IPS-18a (cell line): ENCODE measurements at regions not wholly inside any gene's neighbourhood (a gene's known extent, or its start where the extent isn't known, plus 50 kb on each side); places are given as distances from the start of the nearest gene placed in this dataset.
"Not testable (repeated sequence)": the region's sequence is repeated elsewhere in the genome, so short reads cannot be mapped to it uniquely, and the experiment has no call there.

Source experiments
- H3K27ac ChIP-seq: one replicate; pipeline ENCODE4 v1.5.1; 2013; ENCODE audit warnings: low read length
- H3K27me3 ChIP-seq: one replicate; pipeline ENCODE4 v1.6.1; 2013; ENCODE audit warnings: mild to moderate bottlenecking, low read length; ENCODE audit not compliant: control insufficient read depth, insufficient read depth
- H3K36me3 ChIP-seq: one replicate; pipeline ENCODE4 v1.6.1; 2013; ENCODE audit warnings: low read depth, low read length; ENCODE audit not compliant: control insufficient read depth
- H3K4me1 ChIP-seq: one replicate; pipeline ENCODE4 v1.6.1; 2013; ENCODE audit warnings: low read depth, low read length; ENCODE audit not compliant: control insufficient read depth
- H3K4me3 ChIP-seq: one replicate; pipeline ENCODE4 v1.5.1; 2013; ENCODE audit warnings: low read length
- H3K9ac ChIP-seq: one replicate; pipeline ENCODE4 v1.6.1; 2013; ENCODE audit warnings: mild to moderate bottlenecking, low read length, moderate library complexity
- H3K9me3 ChIP-seq: one replicate; pipeline ENCODE4 v1.6.1; 2013; ENCODE audit warnings: low read depth, low read length; ENCODE audit not compliant: control insufficient read depth

GRCh38 chr19:28685802-28686201 is 527.1 kb downstream of the UQCRFS1 start:
- Histone ChIP-seq H3K9ac (no peak overlapping the region), H3K4me1 (no peaks in the 10 kb centered on the region), H3K27ac (no peak overlapping the region), H3K27me3 (no peaks in the 10 kb centered on the region), H3K36me3 (no peaks in the 10 kb centered on the region), H3K9me3 (no peaks in the 10 kb centered on the region), H3K4me3 (no peak overlapping the region)

DNA sequence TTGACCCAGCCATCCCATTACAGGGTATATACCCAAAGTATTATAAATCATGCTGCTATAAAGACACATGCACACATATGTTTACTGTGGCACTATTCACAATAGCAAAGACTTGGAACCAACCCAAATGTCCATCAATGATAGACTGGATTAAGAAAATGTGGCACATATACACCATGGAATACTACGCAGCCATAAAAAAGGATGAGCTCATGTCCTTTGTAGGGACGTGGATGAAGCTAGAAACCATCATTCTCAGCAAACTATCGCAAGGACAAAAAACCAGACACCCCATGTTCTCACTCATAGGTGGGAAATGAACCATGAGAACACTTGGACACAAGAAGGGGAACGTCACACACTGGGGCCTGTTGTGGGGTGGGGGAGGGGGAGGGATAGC is 527.9 kb downstream of the UQCRFS1 start:
- H3K27me3 ChIP-seq, H3K9me3 ChIP-seq, H3K4me1 ChIP-seq, H3K27ac ChIP-seq, H3K4me3 ChIP-seq, H3K9ac ChIP-seq, H3K36me3 ChIP-seq: not testable (repeated sequence)

DNA sequence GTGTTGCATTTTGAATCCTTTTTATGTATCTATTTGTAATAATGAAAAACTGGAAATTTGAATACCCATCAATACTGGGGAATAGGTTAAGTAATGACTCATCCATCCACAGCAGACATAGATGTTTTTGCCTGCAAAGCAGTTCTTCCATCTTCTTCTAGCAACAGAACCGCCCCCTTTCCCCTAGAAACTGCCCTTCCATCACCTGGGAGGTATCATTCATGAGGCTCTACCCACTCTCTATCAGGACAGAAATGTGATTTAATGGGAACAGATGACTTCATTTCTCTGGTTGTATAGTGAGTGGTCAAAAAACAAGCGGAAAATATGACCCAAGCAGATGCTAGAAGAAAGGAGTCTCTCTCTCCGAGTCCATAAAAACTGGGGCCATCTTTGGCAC is 532.8 kb downstream of the UQCRFS1 start:
- H3K27ac ChIP-seq: no peak overlapping the region
- no peak overlapping the region for H3K4me3 ChIP-seq
- H3K27me3 ChIP-seq: no peaks in the 10 kb centered on the region
- H3K4me1 ChIP-seq: no peaks in the 10 kb centered on the region
- H3K36me3 ChIP-seq: no peaks in the 10 kb centered on the region
- no peaks in the 10 kb centered on the region for H3K9me3 ChIP-seq
- no peak overlapping the region for H3K9ac ChIP-seq

GRCh38 chr19:28670836-28671235 is 542.1 kb downstream of the UQCRFS1 start:
- Histone ChIP-seq H3K36me3 (no peaks in the 10 kb centered on the region), H3K9ac (no peak overlapping the region), H3K9me3 (peaks cover 5% of the 10 kb centered on the region), H3K27ac (no peak overlapping the region), H3K4me1 (no peaks in the 10 kb centered on the region), H3K4me3 (no peak overlapping the region), H3K27me3 (no peaks in the 10 kb centered on the region)

GRCh38 chr19:28669804-28670203 is 543.1 kb downstream of the UQCRFS1 start:
- Histone ChIP-seq H3K4me3 (no peak overlapping the region), H3K27me3 (no peaks in the 10 kb centered on the region), H3K36me3 (no peaks in the 10 kb centered on the region), H3K9me3 (peaks cover 5% of the 10 kb centered on the region), H3K27ac (no peak overlapping the region), H3K9ac (no peak overlapping the region), H3K4me1 (no peaks in the 10 kb centered on the region)

DNA sequence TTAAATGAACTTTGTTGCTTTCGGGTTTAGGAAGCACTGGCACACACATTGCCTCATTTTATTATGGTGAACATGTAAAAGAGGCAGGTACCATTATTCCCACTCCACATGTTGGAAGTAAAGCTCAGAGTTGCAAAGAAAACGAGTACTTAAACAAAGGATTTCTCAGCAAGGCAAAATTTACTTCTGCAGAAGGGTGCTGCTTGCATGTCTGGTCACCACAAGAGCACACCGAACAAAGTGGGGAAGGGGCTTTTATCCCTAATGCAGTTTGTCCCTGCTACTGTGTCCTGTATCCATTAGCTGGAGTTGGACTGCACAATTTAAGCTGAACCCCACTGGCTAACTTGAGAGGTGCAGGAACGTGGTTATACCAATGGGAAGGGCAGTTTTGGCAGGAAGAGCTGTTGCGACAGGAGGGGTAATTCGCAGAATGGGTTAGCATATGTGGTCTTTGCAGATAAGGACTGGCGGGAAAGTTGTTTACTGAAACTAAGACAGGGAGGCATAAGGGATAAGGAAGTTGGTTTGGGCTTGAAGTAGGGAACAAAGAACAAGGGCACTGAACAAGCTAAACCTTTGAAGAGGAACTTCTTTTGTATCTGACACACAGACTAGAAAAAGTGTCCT is 545.5 kb downstream of the UQCRFS1 start:
- no peaks in the 10 kb centered on the region for H3K27me3 ChIP-seq
- H3K4me3 ChIP-seq: no peak overlapping the region
- H3K9ac ChIP-seq: no peak overlapping the region
- H3K36me3 ChIP-seq: no peaks in the 10 kb centered on the region
- no peak overlapping the region for H3K27ac ChIP-seq
- H3K4me1 ChIP-seq: no peaks in the 10 kb centered on the region
- H3K9me3 ChIP-seq: peaks cover 5% of the 10 kb centered on the region

DNA sequence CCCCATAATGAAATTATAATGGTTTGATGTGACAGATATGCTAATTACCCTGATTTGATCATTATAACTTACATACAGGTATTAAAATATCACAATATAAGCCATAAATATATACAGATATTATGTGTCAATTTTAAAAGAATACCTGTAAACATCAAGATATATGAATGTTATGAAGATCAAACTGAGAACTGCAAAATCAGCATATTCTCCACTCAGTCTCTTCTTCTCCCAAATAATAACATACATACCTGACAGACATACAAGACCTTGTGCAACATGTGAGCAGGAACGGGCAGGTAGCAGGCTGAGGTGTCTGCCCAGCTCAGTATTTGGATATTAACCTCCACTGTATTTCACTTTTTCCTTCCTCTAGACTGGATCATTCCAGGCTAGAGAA is 547.2 kb downstream of the UQCRFS1 start:
- Histone ChIP-seq H3K4me3 (no peak overlapping the region), H3K9ac (no peak overlapping the region), H3K4me1 (no peaks in the 10 kb centered on the region), H3K36me3 (no peaks in the 10 kb centered on the region), H3K27me3 (no peaks in the 10 kb centered on the region), H3K9me3 (peaks cover 5% of the 10 kb centered on the region), H3K27ac (no peak overlapping the region)

GRCh38 chr19:28656644-28657043 is 556.3 kb downstream of the UQCRFS1 start:
- H3K27ac ChIP-seq: no peak overlapping the region
- no peak overlapping the region for H3K9ac ChIP-seq
- no peak overlapping the region for H3K4me3 ChIP-seq
- H3K9me3 ChIP-seq: no peaks in the 10 kb centered on the region
- no peaks in the 10 kb centered on the region for H3K36me3 ChIP-seq
- H3K4me1 ChIP-seq: no peaks in the 10 kb centered on the region
- H3K27me3 ChIP-seq: no peaks in the 10 kb centered on the region

GRCh38 chr19:28655054-28655453 is 557.9 kb downstream of the UQCRFS1 start:
- Histone ChIP-seq H3K27ac (no peak overlapping the region), H3K4me3 (no peak overlapping the region), H3K27me3 (no peaks in the 10 kb centered on the region), H3K9me3 (no peaks in the 10 kb centered on the region), H3K4me1 (no peaks in the 10 kb centered on the region), H3K36me3 (no peaks in the 10 kb centered on the region), H3K9ac (no peak overlapping the region)

DNA sequence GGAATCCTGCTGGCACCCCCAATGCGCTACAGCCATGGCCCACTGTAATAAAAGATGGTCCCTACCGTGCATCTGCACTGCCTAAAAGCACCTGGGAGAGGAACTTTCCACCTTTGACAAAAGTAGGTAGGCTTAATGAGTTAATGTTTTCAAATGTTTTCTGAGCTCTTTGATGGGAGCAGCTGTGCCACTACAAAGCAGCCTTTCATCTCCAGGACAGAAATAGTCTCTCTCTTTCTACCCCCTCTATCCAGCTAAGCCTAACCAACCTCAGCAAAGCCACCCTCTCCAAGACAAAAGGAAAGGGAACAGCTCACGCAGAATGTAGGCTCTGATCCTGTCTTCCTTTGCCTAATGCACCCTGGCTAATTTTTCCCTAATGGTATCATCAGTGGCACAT is 560.2 kb downstream of the UQCRFS1 start:
- H3K36me3 ChIP-seq: no peaks in the 10 kb centered on the region
- H3K4me3 ChIP-seq: no peak overlapping the region
- H3K9ac ChIP-seq: no peak overlapping the region
- H3K9me3 ChIP-seq: no peaks in the 10 kb centered on the region
- H3K27ac ChIP-seq: no peak overlapping the region
- H3K27me3 ChIP-seq: no peaks in the 10 kb centered on the region
- no peaks in the 10 kb centered on the region for H3K4me1 ChIP-seq

GRCh38 chr19:28646629-28647028 is 566.3 kb downstream of the UQCRFS1 start:
- no peaks in the 10 kb centered on the region for H3K4me1 ChIP-seq
- no peak overlapping the region for H3K9ac ChIP-seq
- no peaks in the 10 kb centered on the region for H3K9me3 ChIP-seq
- H3K4me3 ChIP-seq: no peak overlapping the region
- H3K36me3 ChIP-seq: no peaks in the 10 kb centered on the region
- no peaks in the 10 kb centered on the region for H3K27me3 ChIP-seq
- H3K27ac ChIP-seq: no peak overlapping the region

GRCh38 chr19:28644169-28644775 is 568.7 kb downstream of the UQCRFS1 start:
- Histone ChIP-seq H3K9me3 (no peaks in the 10 kb centered on the region), H3K36me3 (no peaks in the 10 kb centered on the region), H3K27me3 (no peaks in the 10 kb centered on the region)

More at GRCh38 chr19:28644169-28644775, 568.7 kb downstream of the UQCRFS1 start:
- Histone ChIP-seq H3K4me3 (no peak overlapping the region), H3K9ac (no peak overlapping the region), H3K4me1 (no peaks in the 10 kb centered on the region), H3K27ac (no peak overlapping the region)
